Left colon (tissue), 2 donors: ENCODE measurements at regions not wholly inside any gene's neighbourhood (a gene's known extent, or its start where the extent isn't known, plus 50 kb on each side); places are given as distances from the start of the nearest gene placed in this dataset.
"Not testable (repeated sequence)": the region's sequence is repeated elsewhere in the genome, so short reads cannot be mapped to it uniquely, and the experiment has no call there.

Source experiments
- ATAC-seq: fragments of 200-7000 bp; cut with Tn5 transposase; one replicate; pipeline ENCODE4 v1.9.1; 2020; ENCODE audit warnings: mild to moderate bottlenecking, moderate library complexity
- DNase-seq, 2 donors: peaks; one replicate each; pipeline ENCODE4 v3.0.0-alpha.2; 2020
- intact Hi-C, 2 donors: fragments of 100-400 bp; cut with DNase I in 1 of 2; cut with micrococcal nuclease in 1 of 2; formaldehyde crosslinking; loops; one replicate each; pipeline versions ENCODE4 v1.11.2 to v1.14.0; 2022; cut with DNase I, micrococcal nuclease
- donor health status: DM: no; HTN: no; CAD: no.
- donor health status: DM: yes; HTN: yes; CAD: no.

DNA sequence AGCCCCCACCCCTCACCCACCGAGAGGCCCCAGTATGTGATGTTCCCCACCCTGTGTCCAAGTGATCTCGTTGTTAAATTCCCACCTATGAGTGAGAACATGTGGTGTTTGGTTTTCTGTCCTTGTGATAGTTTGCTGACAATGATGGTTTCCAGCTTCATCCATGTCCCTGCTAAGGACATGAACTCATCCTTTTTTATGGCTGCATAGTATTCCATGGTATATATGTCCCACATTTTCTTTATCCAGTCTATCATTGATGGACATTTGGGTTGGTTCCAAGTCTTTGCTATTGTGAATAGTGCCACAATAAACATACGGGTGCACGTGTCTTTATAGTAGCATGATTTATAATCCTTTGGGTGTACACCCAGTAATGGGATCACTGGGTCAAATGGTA lies 79.2 kb downstream of the PXDC1 start:
- DNase-seq, intact Hi-C loops, ATAC-seq: not testable (repeated sequence)

- DNase-seq: no peak
- no peak for ATAC-seq
- intact Hi-C loops: no loop called here
These were observed 80.1 kb downstream of the PXDC1 start for GRCh38 chr6:3671382-3671781.

DNA sequence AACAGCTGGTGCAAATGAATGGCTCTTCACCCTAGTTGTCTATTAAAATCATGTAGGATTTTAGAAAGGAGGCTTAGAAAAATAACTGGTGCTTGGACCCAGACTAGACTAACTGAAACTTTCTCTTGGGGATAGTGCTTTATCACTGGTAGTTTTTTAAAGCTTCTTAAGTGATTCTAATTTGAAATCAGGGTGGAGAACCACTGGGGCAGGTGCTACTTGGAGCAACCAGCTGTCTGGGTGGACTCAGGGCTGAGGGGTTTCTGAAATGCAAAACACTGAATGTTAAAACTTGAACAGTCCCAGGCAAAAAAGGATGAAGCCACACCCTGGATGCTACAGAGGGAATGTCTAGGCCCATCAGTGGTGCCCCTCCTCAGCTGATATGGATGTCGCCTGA lies 81.2 kb downstream of the PXDC1 start:
- intact Hi-C loops: no loop called here
- DNase-seq (no peak), ATAC-seq (no peak)

- intact Hi-C loops: no loop called here
- DNase-seq (no peak), ATAC-seq (no peak)
These were observed 81.6 kb downstream of the PXDC1 start for GRCh38 chr6:3669916-3670315.

DNA sequence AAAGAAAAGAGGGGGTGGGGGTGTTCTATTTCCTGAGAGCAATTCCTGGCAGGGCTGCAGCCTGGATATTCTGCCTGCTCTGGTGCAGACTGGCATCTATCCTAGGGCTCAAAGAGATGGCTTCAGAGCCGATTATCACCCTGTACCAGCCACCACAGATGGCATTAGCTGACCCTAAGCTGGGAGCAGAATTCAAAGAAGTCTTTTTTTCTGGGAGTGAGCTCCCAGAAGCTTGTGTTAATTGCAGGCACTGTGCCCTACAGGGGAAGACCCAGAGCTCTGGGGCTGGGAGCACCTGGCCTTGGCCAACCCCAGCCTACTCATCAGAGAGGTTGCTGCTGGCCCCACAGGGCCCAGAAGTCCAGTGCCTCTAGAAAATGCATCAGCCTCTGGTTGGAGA lies 85.9 kb downstream of the PXDC1 start:
- no peak for DNase-seq
- ATAC-seq: no peak
- intact Hi-C loops: no loop called here

DNA sequence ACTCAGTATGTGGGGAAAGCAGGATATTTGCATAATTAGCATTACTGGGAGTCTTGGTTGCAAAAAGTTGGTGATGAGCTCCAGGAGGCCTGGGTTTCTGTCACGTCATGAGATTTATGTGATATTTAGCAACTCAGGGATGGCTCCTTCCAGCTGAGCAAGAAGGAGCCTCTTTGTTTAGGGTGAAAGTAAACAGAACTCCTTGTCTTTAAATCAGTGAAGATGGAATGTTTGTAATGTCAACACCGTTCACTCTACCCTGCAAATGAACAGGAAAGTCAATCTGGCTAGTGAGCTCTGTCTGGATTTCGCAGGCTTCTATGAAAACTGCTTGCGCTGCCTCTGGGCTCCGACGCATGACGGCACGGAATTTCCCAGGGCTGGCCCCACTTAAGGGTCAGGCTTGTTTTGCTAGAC lies 86.9 kb downstream of the PXDC1 start:
- ATAC-seq (no peak), DNase-seq (no peak)
- intact Hi-C loops: no loop called here

DNA sequence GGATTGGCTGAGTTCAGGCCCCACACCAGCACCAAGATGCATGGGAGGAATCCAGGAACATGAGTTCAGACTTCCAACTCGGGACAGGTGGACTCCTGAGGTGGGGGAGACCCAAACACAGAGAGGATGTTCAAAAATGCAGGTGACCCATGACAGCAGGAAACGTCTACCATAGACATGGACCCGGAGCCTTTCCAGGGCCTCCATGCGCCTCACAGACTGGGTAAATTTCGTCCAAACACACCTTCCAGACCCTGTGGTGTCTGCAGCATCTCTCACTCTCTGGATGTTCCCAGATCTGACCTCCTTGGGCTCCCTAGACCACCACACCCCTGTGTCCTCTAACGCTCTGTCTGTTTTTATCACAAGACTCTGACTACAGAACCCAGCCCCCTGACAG lies 87.7 kb downstream of the PXDC1 start:
- intact Hi-C loops: no loop called here
- no peak for DNase-seq
- no peak for ATAC-seq

- DNase-seq (no peak), ATAC-seq (no peak)
- intact Hi-C loops: no loop called here
These were observed 88.4 kb downstream of the PXDC1 start for GRCh38 chr6:3663081-3663480.

- ATAC-seq (no peak), DNase-seq (no peak)
- intact Hi-C loops: no loop called here
These were observed 90.1 kb downstream of the PXDC1 start for GRCh38 chr6:3661390-3661789.

DNA sequence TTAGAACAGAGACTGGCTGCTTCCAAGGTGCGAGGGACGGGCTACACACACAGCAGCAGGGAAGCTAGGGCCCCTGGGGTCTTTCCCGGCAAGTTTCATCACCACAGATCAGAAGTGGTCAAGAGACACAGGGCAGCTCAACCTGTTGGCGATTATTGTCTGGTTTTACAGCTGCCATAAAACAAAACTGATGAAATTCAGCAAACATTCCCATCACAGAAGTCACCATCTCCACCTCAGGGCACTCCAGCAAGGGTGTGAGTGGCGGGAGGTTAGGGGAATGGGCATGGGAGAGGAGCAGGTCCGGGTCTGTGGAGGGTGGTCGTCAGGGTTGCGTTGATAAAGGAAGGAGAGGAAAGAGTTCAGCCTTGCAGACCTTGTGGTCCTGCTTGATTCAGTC lies 91.0 kb downstream of the PXDC1 start:
- intact Hi-C loops: no loop called here
- ATAC-seq: no peak
- DNase-seq: no peak

- DNase-seq (no peak), ATAC-seq (no peak)
- intact Hi-C loops: no loop called here
These were observed 91.8 kb downstream of the PXDC1 start for GRCh38 chr6:3659748-3660147.

- intact Hi-C loops: no loop called here
- ATAC-seq (no peak), DNase-seq (no peak)
These were observed 95.4 kb downstream of the PXDC1 start for GRCh38 chr6:3656076-3656475.

- no peak for ATAC-seq
These were observed 96.6 kb downstream of the PXDC1 start for GRCh38 chr6:3654898-3655297.

DNA sequence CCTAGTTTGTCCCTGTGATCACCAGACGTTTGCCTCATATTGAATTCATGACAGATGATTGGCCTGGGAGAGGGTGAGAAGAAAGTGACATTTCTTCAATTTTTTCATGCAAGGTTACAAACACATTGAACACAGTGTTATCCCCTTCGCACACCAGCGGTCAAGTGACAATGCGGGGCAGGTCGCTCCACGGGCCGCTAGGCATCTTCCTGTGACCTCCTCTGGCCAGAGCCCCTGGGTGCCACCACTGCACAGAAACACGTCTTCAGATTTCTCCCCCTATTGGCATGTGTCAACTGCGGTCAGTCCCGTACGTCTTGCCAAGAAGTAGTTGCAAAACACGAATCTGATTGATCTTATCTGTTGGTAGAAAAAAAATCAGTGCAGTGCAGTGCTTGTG lies 97.1 kb downstream of the PXDC1 start:
- intact Hi-C loops: no loop called here
- ATAC-seq: no peak

More at GRCh38 chr6:3654898-3655297, 96.6 kb downstream of the PXDC1 start:
- no peak for DNase-seq
- intact Hi-C loops: no loop called here

DNA sequence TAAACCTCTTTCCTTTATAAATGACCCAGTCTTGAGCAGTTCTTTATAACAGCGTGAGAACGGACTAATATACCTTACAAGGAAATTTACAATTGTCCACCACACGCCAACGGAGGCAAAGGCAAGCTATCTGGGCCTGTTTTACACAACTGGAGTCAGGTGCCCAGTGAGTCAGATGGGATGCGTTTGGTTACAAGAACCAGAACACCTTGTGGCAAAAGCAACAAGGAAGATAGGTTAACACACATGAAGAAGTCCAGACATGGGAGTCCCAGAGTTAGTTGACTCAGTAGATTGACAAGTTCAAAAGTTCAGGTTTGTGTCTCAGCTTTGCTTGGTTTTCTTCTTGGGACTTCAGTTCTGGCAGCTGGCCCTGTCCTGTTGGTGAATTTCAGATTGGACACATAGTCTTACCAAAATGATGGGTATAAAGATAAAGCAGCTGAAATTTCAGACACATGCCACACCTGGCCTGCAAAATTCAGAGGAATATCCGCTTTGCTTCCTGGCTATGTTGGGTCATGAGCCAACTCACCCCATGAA lies 97.9 kb downstream of the PXDC1 start:
- intact Hi-C loops: no loop called here
- no peak for ATAC-seq
- DNase-seq: no peak

More for the DNA sequence above, 97.1 kb downstream of the PXDC1 start:
- no peak for DNase-seq

DNA sequence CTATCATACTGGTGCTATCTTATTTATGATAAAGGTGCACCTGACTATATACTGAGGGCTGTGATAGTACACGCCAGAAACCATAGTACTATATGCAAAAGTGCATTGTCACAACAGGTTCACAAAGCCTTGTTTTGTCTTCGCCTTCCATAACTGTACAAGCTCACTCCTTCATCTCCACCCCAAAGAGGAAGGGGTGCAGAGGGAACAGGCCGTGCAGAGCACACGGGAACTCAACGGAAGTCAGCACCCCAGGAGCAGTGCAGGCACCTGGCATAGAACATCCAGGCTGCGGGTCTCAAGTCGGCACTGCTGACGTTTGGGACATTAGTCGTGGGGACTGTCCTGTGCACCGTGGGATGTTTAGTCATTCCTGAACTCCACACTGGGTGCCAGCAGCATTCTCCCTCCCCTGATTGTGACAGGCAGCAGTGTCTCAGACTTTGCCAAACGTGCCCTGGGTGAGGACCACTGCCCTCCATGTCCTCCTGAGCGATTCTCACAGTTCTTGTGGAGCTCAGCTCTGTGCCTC lies 99.7 kb downstream of the PXDC1 start:
- no peak for ATAC-seq
- DNase-seq: no peak
- intact Hi-C loops: no loop called here

GRCh38 chr6:3650959-3651697 lies 100.4 kb downstream of the PXDC1 start:
- no peak for DNase-seq
- intact Hi-C loops: no loop called here
- no peak for ATAC-seq

- DNase-seq (no peak), ATAC-seq (no peak)
- intact Hi-C loops: no loop called here
These were observed 101.2 kb downstream of the PXDC1 start for GRCh38 chr6:3650076-3650958.

- DNase-seq (no peak), ATAC-seq (no peak)
- intact Hi-C loops: no loop called here
These were observed 102.8 kb downstream of the PXDC1 start for GRCh38 chr6:3648724-3649123.
